HCT116 (cell line): ENCODE measurements at regions not wholly inside any gene's neighbourhood (a gene's known extent, or its start where the extent isn't known, plus 50 kb on each side); places are given as distances from the start of the nearest gene placed in this dataset.

Source experiments
- ATAC-seq: fragments of 200-7000 bp; cut with Tn5 transposase; 2 replicates; pipeline ENCODE4 v1.9.1; 2020; ENCODE audit warnings: mild to moderate bottlenecking, moderate library complexity
- BruUV-seq: library from RNA; stranded (reverse); fragments of 400-500 nt; replicated peaks from 2 replicates; lab custom pipeline; 2021; lab: Mats Ljungman, UMichigan
- CTCF ChIA-PET: fragments of 300-600 bp; sonication (Branson Sonifier 250); formaldehyde crosslinking; loops from one replicate; lab custom pipeline; 2021; ENCODE audit warnings: antibody characterized with exemption; lab: Charles Lee
- POLR2A ChIA-PET: fragments of 300-600, 350-600 bp; sonication (Branson Sonifier 250); formaldehyde crosslinking; loops from one replicate; lab custom pipeline; 2021; ENCODE audit warnings: antibody characterized with exemption; lab: Charles Lee
- RAD21 ChIA-PET, 2 experiments: fragments of 300-600 bp; sonication (Branson Sonifier 250); formaldehyde crosslinking; loops; one replicate each; lab custom pipeline; 2023; ENCODE audit warnings: low total read pairs in 2 of 2; ENCODE audit not compliant: uncharacterized antibody in 2 of 2, unreplicated experiment in 2 of 2, low non-redundant PET in 1 of 2; lab: Charles Lee
- DNase-seq: peaks from one replicate; pipeline ENCODE4 v3.0.0-alpha.2; 2010; ENCODE audit warnings: low read depth, low spot score
- H2AFZ ChIP-seq: fragments of 200-600 bp; shearing (Covaris generic), sonication (generic); 2 replicates; pipeline ENCODE4 v1.6.1; 2017; ENCODE audit warnings: low read depth, mixed run types, mixed read lengths, antibody characterized with exemption, low read length; ENCODE audit not compliant: poor library complexity, severe bottlenecking
- H3K27ac ChIP-seq: 2 replicates; pipeline ENCODE4 v1.5.1; 2012; ENCODE audit warnings: low read depth, low read length
- H3K27me3 ChIP-seq: fragments of 200-600 bp; sonication (generic); 2 replicates; pipeline ENCODE4 v1.6.1; 2016; ENCODE audit warnings: mixed run types, low read length, mixed read lengths; ENCODE audit not compliant: insufficient read depth
- H3K36me3 ChIP-seq, 2 experiments: fragments of 200-500 bp in 1 of 2; fragments of 200-600 bp in 1 of 2; sonication (Bioruptor generic) in 1 of 2; sonication (generic) in 1 of 2; 2 replicates each; pipeline versions ENCODE4 v1.5.1 to v1.6.1; 2014 to 2016; ENCODE audit warnings: low read length in 2 of 2, inconsistent platforms in 1 of 2, mixed read lengths in 1 of 2, mixed run types in 1 of 2; ENCODE audit not compliant: insufficient read depth in 2 of 2, control insufficient read depth in 1 of 2
- H3K4me1 ChIP-seq, 2 experiments: fragments of 200-600 bp in 1 of 2; sonication (generic) in 1 of 2; 2 replicates each; pipeline versions ENCODE4 v1.5.1 to v1.6.1; 2012 to 2017; ENCODE audit warnings: low read length in 2 of 2, inconsistent platforms in 1 of 2, mild to moderate bottlenecking in 1 of 2, mixed read lengths in 1 of 2, mixed run types in 1 of 2, moderate library complexity in 1 of 2; ENCODE audit not compliant: insufficient read depth in 2 of 2, control insufficient read depth in 1 of 2
- H3K4me2 ChIP-seq: fragments of 200-600 bp; sonication (generic); 2 replicates; pipeline ENCODE4 v1.6.1; 2017; ENCODE audit warnings: mixed run types, low read length, mixed read lengths
- H3K4me3 ChIP-seq, 2 experiments: fragments of 200-600 bp in 1 of 2; sonication (generic) in 1 of 2; replicated peaks in 1 of 2; 2 replicates each; pipeline ENCODE4 v1.5.1; 2011 to 2016; ENCODE audit warnings: low read length in 2 of 2, control low read depth in 1 of 2, low read depth in 1 of 2, mild to moderate bottlenecking in 1 of 2, mixed read lengths in 1 of 2, mixed run types in 1 of 2
- H3K79me2 ChIP-seq: fragments of 200-600 bp; sonication (generic); 2 replicates; pipeline ENCODE4 v1.6.1; 2017; ENCODE audit warnings: mild to moderate bottlenecking, mixed run types, low read length, moderate library complexity, mixed read lengths; ENCODE audit not compliant: insufficient read depth
- H3K9ac ChIP-seq: fragments of 200-600 bp; sonication (generic); 2 replicates; pipeline ENCODE4 v1.6.1; 2016; ENCODE audit warnings: low read length, mixed read lengths
- H3K9me2 ChIP-seq: fragments of 200-600 bp; sonication (generic), shearing (Covaris generic); 2 replicates; pipeline ENCODE4 v1.6.1; 2017; ENCODE audit warnings: mixed run types, mild to moderate bottlenecking, moderate library complexity; ENCODE audit not compliant: insufficient read depth
- H3K9me3 ChIP-seq, 2 experiments: fragments of 200-500 bp in 1 of 2; fragments of 200-600 bp in 1 of 2; sonication (Bioruptor generic) in 1 of 2; sonication (generic) in 1 of 2; 2 replicates each; pipeline ENCODE4 v1.6.1; 2014 to 2017; ENCODE audit warnings: low read length in 2 of 2, mixed read lengths in 2 of 2, inconsistent platforms in 1 of 2, low read depth in 1 of 2, mild to moderate bottlenecking in 1 of 2, mixed run types in 1 of 2, moderate library complexity in 1 of 2; ENCODE audit not compliant: control insufficient read depth in 1 of 2, insufficient read depth in 1 of 2
- H4K20me1 ChIP-seq: fragments of 200-600 bp; sonication (generic), shearing (Covaris generic); 2 replicates; pipeline ENCODE4 v1.6.1; 2017; ENCODE audit warnings: mixed run types, mild to moderate bottlenecking, moderate library complexity; ENCODE audit not compliant: insufficient read depth
- EGR1 ChIP-seq: IDR thresholded peaks from 2 replicates; pipeline ENCODE4 v1.6.1; 2012; ENCODE audit warnings: low read depth
- ELF1 ChIP-seq: IDR thresholded peaks from 2 replicates; pipeline ENCODE4 v1.6.1; 2012; ENCODE audit warnings: low read depth, borderline replicate concordance
- EZH2 ChIP-seq: fragments of 200-600 bp; sonication (generic); IDR thresholded peaks from 2 replicates; pipeline ENCODE4 v1.6.1; 2017; ENCODE audit warnings: antibody characterized with exemption, mixed run types
- FOSL1 ChIP-seq: IDR thresholded peaks from 2 replicates; pipeline ENCODE4 v1.6.1; 2012; ENCODE audit warnings: low read depth
- JUND ChIP-seq: IDR thresholded peaks from 2 replicates; pipeline ENCODE4 v1.6.1; 2012
- POLR2A ChIP-seq: IDR thresholded peaks from 2 replicates; pipeline ENCODE4 v1.7.0; 2011; ENCODE audit warnings: borderline replicate concordance; ENCODE audit not compliant: insufficient read depth, insufficient read length; ENCODE audit errors: extremely low read depth
- POLR2AphosphoS5 ChIP-seq: IDR thresholded peaks from 2 replicates; pipeline ENCODE4 v1.6.1; 2011; ENCODE audit warnings: mild to moderate bottlenecking, low read depth, low read length, moderate library complexity
- REST ChIP-seq: IDR thresholded peaks from 2 replicates; pipeline ENCODE4 v1.6.1; 2012; ENCODE audit warnings: low read depth
- SP1 ChIP-seq: IDR thresholded peaks from 2 replicates; pipeline ENCODE4 v1.6.1; 2012; ENCODE audit warnings: low read depth
- ZNF274 ChIP-seq: fragments of 200-500 bp; sonication (Bioruptor generic); IDR thresholded peaks from 2 replicates; pipeline ENCODE4 v1.6.1; 2014; ENCODE audit warnings: mild to moderate bottlenecking, low read depth, low read length, inconsistent platforms
- intact Hi-C: fragments of 100-400 bp; cut with micrococcal nuclease; formaldehyde crosslinking; loops from 2 replicates; pipeline ENCODE4 v1.10.0; 2022

DNA sequence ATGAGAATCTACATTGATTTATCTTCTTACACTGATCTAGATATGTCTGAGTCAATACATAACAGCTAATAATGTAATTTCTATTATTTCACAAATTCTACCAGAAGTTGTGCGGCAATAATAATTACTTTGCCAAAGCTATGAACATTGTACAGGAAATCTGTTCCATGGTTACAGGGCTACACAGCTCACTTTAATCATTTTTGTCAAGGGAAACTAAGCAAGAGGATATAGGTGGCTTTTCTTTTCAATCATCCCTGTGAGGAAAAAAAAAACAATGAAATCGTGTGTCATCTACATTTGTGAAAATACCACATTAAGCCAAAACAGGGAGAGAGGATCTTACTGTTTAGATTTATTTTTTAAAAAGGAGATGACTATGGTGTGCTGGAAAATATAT is 717.4 kb downstream of the NR2F1-AS1 start:
- RAD21 ChIA-PET: no interaction called here

More for the DNA sequence above, 717.4 kb downstream of the NR2F1-AS1 start:
- Histone ChIP-seq H3K9me2 (no peaks in the 10 kb centered on the region), H3K4me3 (no peak overlapping the region), H3K27me3 (no peaks in the 10 kb centered on the region), H4K20me1 (no peaks in the 10 kb centered on the region), H3K4me2 (no peak overlapping the region), H3K27ac (no peak overlapping the region), H3K4me1 (no peaks in the 10 kb centered on the region), H3K9me3 (no peaks in the 10 kb centered on the region), H3K9ac (no peak overlapping the region), H2AFZ (no peak overlapping the region), H3K36me3 (no peaks in the 10 kb centered on the region), H3K79me2 (no peaks in the 10 kb centered on the region)
- ChIA-PET CTCF (no interaction called here), POLR2A (no interaction called here)
- ATAC-seq (no peak), DNase-seq (no peak)
- BruUV-seq: no TSS peak
- intact Hi-C loops: no loop called here
- TF ChIP-seq EGR1 (no peak), FOSL1 (no peak), POLR2AphosphoS5 (no peak), SP1 (no peak), JUND (no peak), POLR2A (no peak), ELF1 (no peak), REST (no peak), EZH2 (no peak), ZNF274 (no peak)
